GM21367 (cell line): ENCODE measurements at regions not wholly inside any gene's neighbourhood (a gene's known extent, or its start where the extent isn't known, plus 50 kb on each side); places are given as distances from the start of the nearest gene placed in this dataset.

Experiments
- ATAC-seq: cut with Tn5 transposase; IDR thresholded peaks from one replicate; pipeline ENCODE4 v1.9.1; 2021; ENCODE audit not compliant: unreplicated experiment

DNA sequence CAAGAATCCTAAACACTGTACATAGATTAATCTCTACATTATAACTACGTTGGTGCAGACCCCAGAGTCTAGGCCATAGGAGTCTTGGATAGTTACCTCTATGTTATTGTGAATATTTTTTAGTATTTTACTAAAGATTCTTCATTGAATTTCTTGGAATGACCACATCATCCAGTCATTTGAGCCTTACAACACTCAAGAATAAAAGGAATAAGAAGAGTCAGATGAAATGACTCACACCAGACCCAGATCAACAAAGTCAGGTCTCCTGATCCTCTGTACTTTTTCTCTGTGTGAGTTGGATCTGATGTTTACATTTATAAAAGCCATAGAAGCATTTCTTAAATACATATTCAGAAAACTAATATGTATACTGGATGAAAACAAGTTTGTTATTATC, 179.2 kb upstream of the ARHGAP20 start:
- no peak for ATAC-seq

DNA sequence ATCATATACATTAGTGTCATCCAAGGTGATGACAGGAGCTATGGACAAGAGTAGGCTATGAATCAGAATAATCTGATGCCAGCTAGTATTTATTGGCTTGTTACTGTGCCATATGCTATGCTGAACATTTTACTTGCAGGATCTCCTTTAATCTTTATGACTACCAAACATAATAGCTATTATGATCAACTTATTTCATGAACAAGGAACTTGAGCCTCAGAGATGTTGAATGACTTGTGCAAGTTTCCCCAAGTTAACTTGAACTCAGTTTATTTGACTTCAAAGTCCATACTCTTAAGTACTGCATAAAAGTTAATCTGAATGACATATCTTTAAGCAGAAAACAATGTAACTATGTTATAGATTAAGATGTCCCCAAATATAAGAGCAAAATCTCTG, 178.8 kb upstream of the ARHGAP20 start:
- no peak for ATAC-seq

DNA sequence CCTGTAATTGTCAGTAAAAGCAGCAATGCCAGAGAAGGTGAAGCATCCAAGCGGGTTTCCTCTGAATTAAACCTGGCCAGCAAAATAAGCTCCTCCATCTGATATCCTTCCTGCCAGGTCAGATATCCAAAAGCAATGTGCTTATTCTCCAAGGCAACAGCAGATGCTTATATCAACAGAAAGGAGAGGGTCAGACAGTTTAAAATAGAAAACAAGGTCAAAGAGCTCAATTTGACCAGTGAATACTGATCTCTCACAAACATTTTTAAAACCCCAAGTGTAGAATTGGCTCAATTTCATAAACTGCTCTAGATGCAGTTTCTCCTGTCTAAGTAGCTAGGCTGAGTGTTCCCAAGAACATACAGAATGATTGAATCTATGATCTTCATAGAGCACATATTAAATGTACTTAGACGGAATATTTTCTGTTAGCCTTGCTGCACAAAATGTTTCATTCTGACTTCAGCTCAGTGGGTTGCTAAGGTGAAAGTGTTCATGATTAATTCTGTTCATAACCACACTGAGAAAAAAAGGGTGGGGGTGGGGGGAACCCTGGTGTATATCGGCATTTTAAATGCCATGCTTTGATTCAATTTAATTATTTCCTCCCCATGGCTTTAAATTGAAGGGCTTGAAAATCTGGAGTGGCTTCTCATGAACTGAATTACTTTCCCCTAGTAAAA, 174.2 kb upstream of the ARHGAP20 start:
- no peak for ATAC-seq

DNA sequence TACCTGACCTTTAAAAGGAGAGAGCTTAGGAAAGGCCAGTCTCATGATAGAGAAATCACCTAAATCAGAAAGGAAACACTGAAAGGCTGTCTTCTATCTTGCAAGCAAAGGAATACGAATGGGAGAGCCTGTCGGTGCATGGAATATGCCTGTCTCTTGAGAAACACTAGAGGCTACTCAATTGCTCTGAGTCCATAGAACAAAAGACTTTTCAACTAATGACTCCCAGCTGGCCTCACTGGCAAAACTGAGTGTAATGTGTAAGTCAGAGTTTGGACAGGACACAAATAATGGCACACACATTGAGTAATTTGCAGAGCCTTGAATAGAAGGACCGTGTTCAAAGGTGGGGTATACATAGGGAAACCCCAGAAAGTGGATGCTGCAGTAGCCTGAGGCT, 171.0 kb upstream of the ARHGAP20 start:
- ATAC-seq: no peak

DNA sequence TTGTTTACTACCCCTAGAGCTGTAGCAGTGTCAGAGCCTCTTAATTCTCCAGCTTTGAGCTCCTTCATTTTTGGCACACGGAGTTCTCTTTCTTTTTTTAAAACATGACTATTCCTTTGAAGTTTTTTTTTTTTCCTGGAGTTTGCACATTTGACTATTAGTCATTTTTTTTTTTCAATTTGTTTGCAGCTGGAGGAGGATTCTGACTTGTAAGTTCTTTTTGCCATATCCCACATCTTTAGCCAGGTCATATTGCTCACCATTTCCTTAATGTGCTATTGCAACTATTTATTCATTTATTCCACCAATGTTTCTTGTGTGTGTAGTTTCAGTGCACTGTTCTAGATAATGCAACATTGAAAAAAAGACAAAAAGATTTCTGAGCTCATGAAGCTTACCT, 166.3 kb upstream of the ARHGAP20 start:
- no peak for ATAC-seq

DNA sequence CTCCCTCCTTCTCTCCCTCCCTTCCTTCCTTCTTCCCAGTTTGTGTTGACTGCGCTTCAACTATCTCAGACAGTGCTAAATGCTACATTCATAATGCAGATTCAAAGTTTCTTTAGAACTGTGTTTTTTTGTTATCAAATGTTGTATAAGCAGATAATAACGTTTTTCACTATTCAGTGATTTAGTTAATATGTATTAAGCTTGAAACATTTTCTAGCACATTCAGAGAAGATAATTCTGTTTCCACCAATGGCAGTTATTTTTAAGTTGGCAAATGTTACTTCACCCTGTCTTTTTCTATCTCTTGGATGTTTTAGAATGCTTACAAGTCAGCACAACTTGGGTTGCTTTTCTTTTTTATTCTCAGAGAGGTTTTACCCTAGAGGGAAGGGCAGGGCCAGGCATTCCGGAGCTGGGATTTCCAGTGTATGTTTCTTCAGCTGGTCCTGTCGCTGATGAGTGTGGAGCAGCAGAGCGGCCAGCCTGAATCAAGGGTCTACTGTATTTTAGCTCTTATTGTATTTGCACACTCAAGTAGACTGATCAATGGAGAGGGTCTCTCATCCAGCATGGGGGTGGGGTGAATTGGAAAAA, 162.3 kb upstream of the ARHGAP20 start:
- ATAC-seq: no peak

DNA sequence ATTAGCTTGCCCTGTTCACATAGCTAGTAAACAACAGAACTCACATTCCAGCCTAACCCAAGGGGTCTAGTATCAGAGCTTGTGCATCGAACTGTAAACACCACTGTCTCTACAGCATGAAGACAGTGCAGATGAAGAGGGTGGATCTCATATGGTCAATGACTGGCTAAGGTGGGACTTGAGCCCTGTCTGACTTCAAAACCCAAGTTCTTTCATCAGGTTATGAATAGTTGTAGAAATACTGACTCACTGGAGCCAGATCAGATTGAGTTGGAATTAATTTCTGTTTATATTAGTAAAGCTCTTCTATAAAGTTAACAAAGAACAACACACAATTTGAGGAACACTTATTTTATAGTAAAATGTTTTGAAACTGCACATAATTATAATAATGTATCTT, 161.7 kb upstream of the ARHGAP20 start:
- ATAC-seq: no peak

DNA sequence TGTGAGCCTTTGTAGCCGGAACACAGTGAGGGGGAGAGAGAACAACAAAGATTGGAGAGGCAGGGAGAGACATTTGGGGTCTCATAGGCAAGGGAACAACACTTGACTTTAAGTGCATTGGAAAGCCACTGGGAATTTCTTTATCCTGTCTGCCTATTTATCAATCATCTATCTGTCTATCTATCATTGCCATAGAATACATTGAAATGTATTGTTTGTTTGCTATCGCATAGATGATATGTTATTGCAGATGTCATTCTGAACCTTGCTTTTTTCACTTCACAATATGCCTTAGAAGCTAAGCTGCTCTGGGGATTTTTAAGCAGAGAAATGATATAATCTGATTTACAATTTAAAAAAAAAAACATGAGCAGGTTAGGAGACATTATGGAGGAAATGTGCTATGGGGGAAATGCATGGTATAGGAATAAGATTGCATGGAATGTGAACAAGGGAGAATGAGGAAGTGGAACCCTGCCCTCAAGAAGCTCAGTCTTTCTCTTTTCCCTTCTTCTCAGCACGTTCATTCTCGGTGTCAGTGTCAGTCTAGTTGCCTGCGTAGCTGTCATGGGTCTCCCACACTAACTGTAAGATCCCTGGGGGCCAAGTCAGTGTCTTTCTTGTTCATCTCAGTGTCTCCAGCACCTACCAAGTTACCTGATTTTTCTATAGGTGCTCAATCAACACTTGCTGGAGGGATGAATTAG, 158.7 kb upstream of the ARHGAP20 start:
- no peak for ATAC-seq

DNA sequence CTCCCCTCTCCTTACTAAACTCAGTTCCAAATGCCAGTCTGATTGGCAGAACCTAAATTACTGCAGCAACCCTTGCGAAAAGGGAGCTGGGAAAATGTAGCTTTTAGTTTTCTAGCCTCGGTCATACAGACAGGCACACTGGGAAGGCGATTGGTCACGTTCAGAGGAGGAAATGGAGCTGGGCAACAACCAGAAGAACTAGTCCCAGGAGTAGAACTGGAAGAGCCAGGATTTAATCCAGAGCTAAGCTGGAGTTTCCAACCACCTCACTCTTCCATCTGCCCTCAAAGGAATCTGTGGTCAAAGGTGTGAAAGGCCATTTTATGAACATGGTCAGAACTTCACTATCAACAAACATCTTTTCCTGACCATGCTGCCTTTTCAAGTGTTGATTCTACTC, 155.7 kb upstream of the ARHGAP20 start:
- no peak for ATAC-seq

DNA sequence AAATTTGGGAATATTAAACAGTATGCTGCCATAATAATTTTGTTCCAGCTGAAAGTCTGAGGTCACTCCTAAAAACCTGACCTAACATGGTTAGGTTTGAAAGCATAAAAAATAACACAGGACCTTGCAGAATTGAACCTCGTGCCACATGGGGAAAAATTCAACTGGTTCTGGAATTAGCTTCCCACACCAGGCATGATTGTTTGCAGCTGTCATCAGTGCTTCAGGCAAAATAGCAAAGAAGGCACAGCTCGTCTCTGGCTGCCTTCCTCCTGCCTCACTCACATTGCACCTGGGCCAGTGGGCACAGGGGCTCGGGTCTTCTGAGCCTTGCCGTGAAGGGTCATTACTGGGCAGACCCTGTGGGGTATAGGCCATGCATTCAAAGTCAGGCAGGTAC, 153.8 kb upstream of the ARHGAP20 start:
- ATAC-seq: no peak

DNA sequence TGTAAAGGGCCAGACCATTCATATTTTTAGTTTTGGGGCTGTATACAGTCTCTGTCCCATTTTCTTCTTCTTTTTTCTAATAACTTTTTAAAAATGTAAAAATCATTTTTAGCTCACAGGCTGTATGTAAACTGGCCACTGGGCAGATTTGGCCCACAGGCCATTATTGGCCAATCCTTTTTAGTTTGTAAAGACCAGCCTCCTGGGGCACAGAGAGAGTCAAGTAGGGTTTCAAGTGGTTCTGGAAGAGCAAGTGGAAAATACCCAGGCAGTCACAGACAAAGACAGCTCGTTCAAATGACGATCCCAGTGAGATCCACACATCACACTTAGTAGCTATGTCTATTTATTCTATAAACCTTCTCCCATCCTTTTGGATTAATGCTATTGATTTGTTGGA, 150.2 kb upstream of the ARHGAP20 start:
- no peak for ATAC-seq

DNA sequence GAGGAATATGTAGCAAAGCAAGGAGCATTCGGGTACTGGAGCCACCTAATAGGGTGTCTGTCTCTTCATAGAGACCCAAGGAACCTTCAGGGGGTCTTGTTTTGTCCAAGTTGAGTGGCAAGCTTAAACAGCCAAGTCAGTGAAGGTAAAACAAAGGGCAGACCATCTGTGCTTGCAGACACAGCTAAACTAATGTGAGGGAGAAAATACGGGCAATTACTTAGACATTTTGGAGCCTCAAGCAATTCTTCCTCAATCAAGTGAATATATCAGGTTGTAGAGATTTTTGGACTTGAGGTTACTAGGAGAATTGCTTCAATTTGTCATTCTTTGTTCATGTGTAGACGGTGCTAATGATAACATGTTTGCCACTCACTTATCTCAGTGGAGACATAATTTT, 148.2 kb upstream of the ARHGAP20 start:
- ATAC-seq: no peak

DNA sequence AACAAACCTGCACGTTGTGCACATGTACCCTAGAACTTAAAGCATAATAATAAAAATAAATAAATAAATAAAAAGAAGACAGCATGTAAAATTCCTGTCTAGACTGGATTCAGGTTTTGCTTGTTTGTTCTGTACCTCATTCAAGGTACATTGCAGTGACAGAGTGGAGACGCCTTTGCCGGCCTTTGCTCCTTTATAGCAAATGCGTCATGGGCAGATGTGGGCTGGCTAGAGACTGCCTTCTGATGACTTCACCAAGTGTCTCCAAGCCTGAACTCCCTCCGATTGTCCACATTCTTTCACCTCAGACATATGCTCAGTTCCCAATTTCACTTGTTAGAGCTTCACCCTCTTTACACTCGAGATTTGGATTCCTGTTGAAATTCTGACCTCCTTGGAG, 147.8 kb upstream of the ARHGAP20 start:
- ATAC-seq: no peak

DNA sequence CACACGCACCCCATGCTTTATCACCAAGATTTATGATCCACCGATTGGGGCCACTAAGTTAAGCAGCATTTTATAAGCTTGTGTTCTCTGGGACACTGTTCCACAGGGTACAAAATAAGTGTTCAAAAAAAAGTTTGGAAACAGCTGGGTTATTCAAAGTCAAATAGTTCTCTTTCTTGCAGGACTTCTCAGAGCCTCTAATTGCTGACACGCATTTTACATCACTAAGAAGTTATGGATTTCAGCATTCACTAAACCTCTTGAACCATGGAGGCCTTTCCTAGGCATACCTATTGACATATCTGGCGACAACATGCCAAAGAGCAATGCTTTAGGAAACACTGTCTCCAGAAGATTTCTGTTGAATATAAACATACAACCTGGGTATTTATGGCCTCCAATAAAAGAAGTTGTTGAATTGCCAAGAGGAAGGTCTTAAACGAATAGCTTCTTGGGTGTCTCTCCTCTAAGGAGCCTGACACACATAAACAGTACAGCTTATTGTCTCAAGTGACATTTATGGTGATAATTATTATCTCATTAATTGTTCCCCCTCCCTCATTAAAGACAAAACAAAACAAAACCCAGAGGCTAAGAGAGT, 147.1 kb upstream of the ARHGAP20 start:
- no peak for ATAC-seq

DNA sequence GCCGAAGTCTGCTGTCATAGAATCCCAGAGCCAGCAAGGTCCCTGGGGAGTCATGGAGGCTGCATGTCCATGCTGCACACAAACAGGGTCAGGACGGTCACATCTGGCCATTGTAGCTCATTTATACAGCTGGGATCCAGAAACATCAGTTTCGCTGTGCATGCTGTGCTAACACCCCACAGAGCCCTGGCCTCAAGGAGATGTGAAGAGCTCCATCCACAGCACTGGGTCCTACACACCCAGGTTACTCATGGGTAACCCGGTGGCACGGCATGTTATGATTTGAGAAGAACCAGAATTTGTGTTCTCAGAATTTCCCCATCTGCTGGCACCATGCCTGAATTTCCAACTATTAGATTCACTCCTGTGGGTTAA, 146.3 kb upstream of the ARHGAP20 start:
- no peak for ATAC-seq

DNA sequence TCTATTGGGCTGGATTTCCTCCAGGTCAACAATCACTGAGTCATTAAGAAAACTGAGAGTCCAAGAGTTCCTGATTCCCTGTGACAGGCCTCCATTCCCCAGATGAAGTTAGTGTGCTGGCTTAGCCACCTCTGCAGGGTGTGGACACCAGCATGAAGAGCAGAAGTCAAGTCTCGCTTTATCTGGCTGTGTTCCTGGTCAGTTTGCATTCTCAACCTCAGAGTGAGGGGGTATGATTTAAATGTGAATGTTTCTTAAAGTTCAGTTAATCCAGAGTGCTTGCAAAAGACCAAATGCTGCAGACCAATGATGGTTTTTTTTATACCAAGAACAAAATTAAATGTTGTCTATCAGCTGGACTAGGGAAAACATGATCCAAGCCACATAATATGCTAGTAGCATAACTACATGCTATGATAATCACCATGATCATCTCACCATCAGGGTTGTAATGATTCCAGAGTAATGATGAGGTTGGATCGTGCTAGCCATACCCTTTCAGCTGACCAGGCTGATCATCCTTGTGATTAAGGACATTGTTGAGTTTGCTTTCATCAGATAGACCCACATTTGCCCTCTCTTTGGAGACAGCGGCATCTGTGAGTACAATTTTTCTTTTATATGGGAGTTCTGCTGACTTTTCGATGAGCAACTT, 145.8 kb upstream of the ARHGAP20 start:
- ATAC-seq: no peak

DNA sequence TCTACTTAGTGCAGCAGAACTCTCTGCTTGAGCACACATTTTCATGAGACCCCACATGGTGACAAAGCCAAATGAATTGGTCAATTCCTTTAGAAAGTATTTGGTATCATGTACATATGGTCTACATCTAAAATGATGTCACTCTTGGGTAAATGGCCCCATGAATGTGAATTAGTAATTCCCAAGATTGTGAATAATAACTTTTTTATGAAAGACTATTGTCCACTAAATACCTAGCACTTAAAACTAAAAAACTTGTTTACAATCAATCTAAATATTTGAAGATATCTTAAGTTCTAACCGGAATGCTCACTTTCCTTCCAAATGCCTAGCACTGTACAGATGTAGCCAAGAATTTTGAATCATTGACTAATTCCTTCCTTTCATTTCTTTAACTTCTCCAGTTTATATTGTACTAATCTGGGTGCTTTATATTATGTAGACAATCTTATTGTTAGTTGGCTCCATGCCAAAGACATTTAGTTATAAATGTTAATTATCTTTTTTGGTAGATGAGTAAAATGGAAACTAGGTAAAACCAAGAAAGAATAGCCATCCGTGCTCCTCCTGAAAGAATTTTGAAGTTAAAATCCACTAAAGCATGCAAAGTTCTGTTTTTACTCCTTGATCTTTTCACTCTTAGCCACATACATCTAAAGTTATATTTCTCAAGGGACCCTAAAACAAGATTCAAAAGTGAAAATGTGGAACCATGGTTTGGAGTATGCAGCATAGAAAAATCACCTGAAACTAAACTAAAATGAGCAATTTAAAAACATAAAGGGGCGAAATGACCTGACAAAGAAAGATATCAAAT, 145.0 kb upstream of the ARHGAP20 start:
- ATAC-seq: no peak

DNA sequence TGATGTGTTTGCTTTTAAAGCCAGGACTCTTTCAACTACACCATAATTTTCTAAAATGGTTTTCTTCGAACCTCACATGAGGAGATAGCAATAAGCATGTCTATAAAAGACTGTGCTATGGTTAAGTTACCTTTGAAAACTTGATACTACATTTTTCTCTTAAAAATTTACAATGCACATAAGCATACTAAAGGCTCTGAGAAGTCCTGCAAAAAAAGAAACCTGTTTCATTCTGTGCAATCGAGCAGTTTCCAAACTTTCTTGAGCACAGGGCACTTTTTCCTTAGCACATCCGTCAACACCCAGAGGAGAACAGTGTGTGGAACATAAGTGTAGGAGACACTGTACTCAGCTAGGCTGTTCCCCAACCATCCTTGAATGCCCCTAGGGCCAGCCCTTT, 144.1 kb upstream of the ARHGAP20 start:
- ATAC-seq: no peak

DNA sequence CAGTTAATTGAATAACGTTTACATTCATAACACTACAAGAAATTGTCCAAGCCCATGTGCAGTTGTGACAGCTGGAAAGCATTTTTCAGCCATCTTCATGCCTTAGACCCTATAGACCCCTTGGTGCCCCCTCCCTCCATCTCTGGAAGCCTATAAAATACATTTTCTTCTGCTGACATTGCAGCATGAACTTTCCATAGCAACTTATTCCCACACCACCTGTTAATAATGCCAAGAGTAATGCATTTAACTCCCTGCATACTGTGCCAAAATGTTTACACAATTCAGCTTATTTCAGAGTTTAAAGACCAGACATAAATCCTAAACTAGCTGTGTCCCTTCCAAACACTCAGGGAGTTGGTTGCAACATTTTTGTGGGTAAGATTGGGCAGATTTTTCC, 143.0 kb upstream of the ARHGAP20 start:
- no peak for ATAC-seq

DNA sequence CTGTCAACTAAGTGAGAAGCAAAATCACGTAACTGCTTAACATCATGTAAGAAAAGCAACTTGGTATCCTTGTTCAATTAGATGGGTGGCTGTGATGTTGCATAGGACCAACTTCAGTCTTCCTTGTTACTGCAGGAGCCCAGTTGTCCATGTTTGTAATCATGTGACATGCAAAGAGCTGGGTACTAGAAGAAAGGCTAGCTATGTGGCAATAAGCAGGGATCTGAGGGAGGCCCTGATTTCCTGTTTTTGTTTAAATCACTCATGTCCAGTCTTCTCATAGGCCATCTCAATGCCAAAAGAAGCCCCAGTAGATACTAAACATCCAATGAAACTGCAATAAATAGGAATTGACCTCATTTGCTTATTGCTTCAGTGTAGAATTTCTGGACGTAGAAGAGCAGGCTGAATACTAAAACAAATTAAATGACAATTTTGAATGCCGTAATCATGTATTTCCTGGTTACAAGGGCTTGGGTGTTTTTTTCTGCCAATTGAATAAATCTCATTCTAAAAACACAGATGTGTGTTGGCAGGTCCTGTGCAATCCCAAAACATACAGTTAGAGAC, 140.8 kb upstream of the ARHGAP20 start:
- ATAC-seq: no peak

DNA sequence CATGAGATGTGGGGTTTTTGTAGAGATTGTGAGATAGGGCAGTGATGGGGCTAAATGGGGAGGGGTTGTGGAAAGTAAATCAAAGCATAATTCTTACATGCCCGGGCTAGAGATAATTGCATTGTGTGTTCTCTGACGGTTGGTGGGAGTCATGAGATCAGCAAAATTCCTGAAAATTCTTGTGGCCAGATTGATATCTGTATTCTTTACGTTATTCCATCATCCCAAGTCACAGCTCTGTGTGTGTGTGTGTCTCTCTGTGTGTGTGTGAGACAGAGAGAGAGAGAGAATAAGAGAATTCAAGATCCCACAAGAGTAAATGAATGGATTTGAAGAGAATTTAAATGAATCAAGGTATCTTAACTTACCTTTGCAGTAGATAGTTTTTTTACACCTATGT, 138.6 kb upstream of the ARHGAP20 start:
- ATAC-seq: no peak
